ENCODE measurements at regions not wholly inside any gene's neighbourhood (a gene's known extent, or its start where the extent isn't known, plus 50 kb on each side); places are given as distances from the start of the nearest gene placed in this dataset.
"Not testable (repeated sequence)": the region's sequence is repeated elsewhere in the genome, so short reads cannot be mapped to it uniquely, and the experiment has no call there.

GRCh38 chr5:57736716-57737115 lies 254.1 kb upstream of the ACTBL2 start:
- no peaks in the 10 kb centered on the region for H3K9me3 ChIP-seq (ENCODE audit: control insufficient read depth, insufficient read depth, low read length)
- intact Hi-C loops (cut with micrococcal nuclease) = no loop called here
- H3K36me3 ChIP-seq (ENCODE audit: control insufficient read depth, insufficient read depth, low read length) = no peaks in the 10 kb centered on the region
- no peak overlapping the region for H3K4me3 ChIP-seq (ENCODE audit: low read length)
- TF ChIP-seq CTCF (IDR thresholded peaks at IDR 0.05) = no peak
- no peak overlapping the region for H3K27ac ChIP-seq (ENCODE audit: low read length)
- H3K27me3 Mint-ChIP-seq (ENCODE audit: low read depth in 2 of 2) = no peaks in the 10 kb centered on the region
- H3K9me3 Mint-ChIP-seq = no peaks in the 10 kb centered on the region
- no peak overlapping the region for H3K4me3 Mint-ChIP-seq
- no peaks in the 10 kb centered on the region for H3K36me3 Mint-ChIP-seq
- H3K27me3 ChIP-seq (ENCODE audit: control insufficient read depth, insufficient read depth, low read length) = no peaks in the 10 kb centered on the region
- DNase-seq = no peak
- no peaks in the 10 kb centered on the region for H3K4me1 ChIP-seq (ENCODE audit: control insufficient read depth, insufficient read depth, low read length)
- no peak for ATAC-seq
- H3K27ac Mint-ChIP-seq = no peak overlapping the region
- 92% methylated on average over 3 of the region's 4 CpGs for WGBS (ENCODE audit: insufficient coverage)
- H3K4me1 Mint-ChIP-seq = no peaks in the 10 kb centered on the region

GRCh38 chr5:57735279-57736153 lies 252.9 kb upstream of the ACTBL2 start:
- H3K4me1 Mint-ChIP-seq; H3K27ac ChIP-seq (ENCODE audit: low read length); H3K36me3 Mint-ChIP-seq; H3K36me3 ChIP-seq (ENCODE audit: control insufficient read depth, insufficient read depth, low read length); H3K27ac Mint-ChIP-seq; H3K4me3 ChIP-seq (ENCODE audit: low read length); intact Hi-C loops (cut with micrococcal nuclease); H3K4me1 ChIP-seq (ENCODE audit: control insufficient read depth, insufficient read depth, low read length); H3K9me3 Mint-ChIP-seq; ATAC-seq; H3K4me3 Mint-ChIP-seq; H3K9me3 ChIP-seq (ENCODE audit: control insufficient read depth, insufficient read depth, low read length); H3K27me3 Mint-ChIP-seq (ENCODE audit: low read depth in 2 of 2); H3K27me3 ChIP-seq (ENCODE audit: control insufficient read depth, insufficient read depth, low read length); DNase-seq: not testable (repeated sequence)
- WGBS (ENCODE audit: insufficient coverage) = 73% methylated on average over 7 of the region's 7 CpGs

GRCh38 chr5:57734296-57734695 lies 251.7 kb upstream of the ACTBL2 start:
- no peak for TF ChIP-seq CTCF (IDR thresholded peaks at IDR 0.05)
- H3K27ac ChIP-seq (ENCODE audit: low read length) = no peak overlapping the region
- peaks cover 0 to 4% of the 10 kb centered on the region in 2 donors for H3K9me3 Mint-ChIP-seq
- no peak for DNase-seq
- intact Hi-C loops (cut with micrococcal nuclease) = no loop called here
- no peak for ATAC-seq
- no peaks in the 10 kb centered on the region for H3K9me3 ChIP-seq (ENCODE audit: control insufficient read depth, insufficient read depth, low read length)
- no peak overlapping the region for H3K4me3 ChIP-seq (ENCODE audit: low read length)
- no peak overlapping the region for H3K4me3 Mint-ChIP-seq
- no peak overlapping the region for H3K27ac Mint-ChIP-seq
- no peaks in the 10 kb centered on the region for H3K27me3 ChIP-seq (ENCODE audit: control insufficient read depth, insufficient read depth, low read length)
- no peaks in the 10 kb centered on the region for H3K27me3 Mint-ChIP-seq (ENCODE audit: low read depth in 2 of 2)
- 92% methylated on average over 3 of the region's 3 CpGs for WGBS (ENCODE audit: insufficient coverage)
- H3K4me1 Mint-ChIP-seq = no peaks in the 10 kb centered on the region
- H3K36me3 ChIP-seq (ENCODE audit: control insufficient read depth, insufficient read depth, low read length) = no peaks in the 10 kb centered on the region
- no peaks in the 10 kb centered on the region for H3K4me1 ChIP-seq (ENCODE audit: control insufficient read depth, insufficient read depth, low read length)
- H3K36me3 Mint-ChIP-seq = no peaks in the 10 kb centered on the region

GRCh38 chr5:57727591-57727990 lies 245.0 kb upstream of the ACTBL2 start:
- Mint-ChIP-seq H3K4me1 (no peaks in the 10 kb centered on the region), H3K27me3 (ENCODE audit: low read depth in 2 of 2) (peaks cover 0 to 6% of the 10 kb centered on the region in 2 donors), H3K36me3 (no peaks in the 10 kb centered on the region), H3K4me3 (no peak overlapping the region), H3K27ac (no peak overlapping the region), H3K9me3 (peaks cover 0 to 6% of the 10 kb centered on the region in 2 donors)
- H3K4me1 ChIP-seq (ENCODE audit: control insufficient read depth, insufficient read depth, low read length) = no peaks in the 10 kb centered on the region
- no peak for TF ChIP-seq CTCF (IDR thresholded peaks at IDR 0.05)
- no peaks in the 10 kb centered on the region for H3K27me3 ChIP-seq (ENCODE audit: control insufficient read depth, insufficient read depth, low read length)
- no peak overlapping the region for H3K27ac ChIP-seq (ENCODE audit: low read length)
- intact Hi-C loops (cut with micrococcal nuclease) = no loop called here
- H3K4me3 ChIP-seq (ENCODE audit: low read length) = no peak overlapping the region
- ATAC-seq = no peak
- H3K36me3 ChIP-seq (ENCODE audit: control insufficient read depth, insufficient read depth, low read length) = no peaks in the 10 kb centered on the region
- no peaks in the 10 kb centered on the region for H3K9me3 ChIP-seq (ENCODE audit: control insufficient read depth, insufficient read depth, low read length)
- no peak for DNase-seq
